A549 (cell line): ENCODE measurements at regions not wholly inside any gene's neighbourhood (a gene's known extent, or its start where the extent isn't known, plus 50 kb on each side); places are given as distances from the start of the nearest gene placed in this dataset.

Experiments used
- ATAC-seq, 2 experiments: fragments of 200-7000 bp in 1 of 2; fragments of >200 bp in 1 of 2; cut with Nextera tagmentation in 1 of 2; cut with Tn5 transposase in 1 of 2; 3 replicates each; pipeline versions ENCODE4 v1.8.0 to v1.9.1; 2018 to 2020; ENCODE audit warnings: mild to moderate bottlenecking in 1 of 2, moderate library complexity in 1 of 2
- CTCF ChIA-PET: fragments of 300-600 bp; sonication (Branson Sonifier 250); formaldehyde crosslinking; extraction: SDS; loops from one replicate; lab custom pipeline; 2021; ENCODE audit warnings: antibody characterized with exemption, inconsistent platforms; lab: Yijun Ruan, JAX
- POLR2A ChIA-PET: fragments of 350-600 bp; formaldehyde crosslinking; extraction: SDS; loops from one replicate; lab custom pipeline; 2021; ENCODE audit warnings: antibody characterized with exemption, inconsistent platforms; lab: Yijun Ruan, JAX
- DNase-seq, 2 experiments: peaks; one replicate each; pipeline versions ENCODE4 v3.0.0 to v3.0.0-alpha.2; 2011 to 2016; ENCODE audit warnings: low read depth in 1 of 2, low spot score in 1 of 2
- FAIRE-seq: peaks from 2 replicates; lab custom pipeline; 2011; peaks lifted over from hg19 to GRCh38; lab: Jason Lieb, UNC
- H3K27ac ChIP-seq, 2 experiments: fragments of >200 bp; sonication (Bioruptor Twin); formaldehyde crosslinking; 3 replicates each; pipeline ENCODE4 v1.5.1; 2016 to 2017
- H3K4me1 ChIP-seq: fragments of >200 bp; sonication (Bioruptor Twin); formaldehyde crosslinking; 3 replicates; pipeline ENCODE4 v1.6.1; 2016
- H3K4me2 ChIP-seq: fragments of >200 bp; sonication (Bioruptor Twin); formaldehyde crosslinking; 3 replicates; pipeline ENCODE4 v1.6.1; 2016
- H3K4me3 ChIP-seq: fragments of >200 bp; sonication (Bioruptor Twin); formaldehyde crosslinking; 3 replicates; pipeline ENCODE4 v1.5.1; 2016
- H3K9me3 ChIP-seq: fragments of >200 bp; sonication (Bioruptor Twin); formaldehyde crosslinking; 3 replicates; pipeline ENCODE4 v1.6.1; 2016
- ATOH8 ChIP-seq: fragments of 250-450 bp; sonication (Bioruptor Pico); IDR thresholded peaks from 2 replicates; pipeline ENCODE4 v1.5.0; 2020; ENCODE audit warnings: low read depth, mild to moderate bottlenecking, moderate library complexity
- BCL3 ChIP-seq: fragments of >200 bp; sonication (Bioruptor Twin); formaldehyde crosslinking; IDR thresholded peaks from 3 replicates; pipeline ENCODE4 v1.6.1; 2016
- BHLHE40 ChIP-seq: IDR thresholded peaks from 2 replicates; pipeline ENCODE4 v1.6.1; 2012; ENCODE audit warnings: low read depth, low read length, inconsistent platforms
- CBX2 ChIP-seq: fragments of 200-600 bp; sonication (generic); IDR thresholded peaks from 2 replicates; pipeline ENCODE4 v1.6.1; 2016; ENCODE audit warnings: low read depth, mild to moderate bottlenecking, borderline replicate concordance
- CBX8 ChIP-seq: fragments of 200-600 bp; sonication (generic); IDR thresholded peaks from 2 replicates; pipeline ENCODE4 v1.6.1; 2016
- CEBPB ChIP-seq, 2 experiments: fragments of >200 bp in 1 of 2; sonication (Bioruptor Twin) in 1 of 2; formaldehyde crosslinking in 1 of 2; IDR thresholded peaks; 2 replicates each; pipeline ENCODE4 v1.6.1; 2012 to 2016
- CHD2 ChIP-seq: fragments of 150-350 bp; IDR thresholded peaks from 2 replicates; pipeline ENCODE4 v1.6.1; 2014; ENCODE audit warnings: low read length; ENCODE audit not compliant: partially characterized antibody
- CHD4 ChIP-seq: fragments of 200-600 bp; sonication (generic); IDR thresholded peaks from 2 replicates; pipeline ENCODE4 v1.6.1; 2016; ENCODE audit warnings: antibody characterized with exemption, mild to moderate bottlenecking, borderline replicate concordance
- CTCF ChIP-seq: fragments of >200 bp; sonication (Bioruptor Twin); formaldehyde crosslinking; IDR thresholded peaks from 3 replicates; pipeline ENCODE4 v1.5.1; 2016
- EHF ChIP-seq: fragments of 250-450 bp; sonication (Bioruptor Pico); IDR thresholded peaks from 2 replicates; pipeline ENCODE4 v1.5.0; 2020; ENCODE audit warnings: mild to moderate bottlenecking
- EP300 ChIP-seq, 2 experiments: fragments of >200 bp; sonication (Bioruptor Twin); formaldehyde crosslinking; IDR thresholded peaks; 2 replicates in 1 of 2; 3 replicates in 1 of 2; pipeline ENCODE4 v1.6.1; 2016 to 2017
- FOSL2 ChIP-seq, 2 experiments: fragments of 450-650 bp in 1 of 2; fragments of >200 bp in 1 of 2; sonication (Bioruptor Twin) in 1 of 2; formaldehyde crosslinking; IDR thresholded peaks; 2 replicates each; pipeline versions ENCODE4 v1.5.0 to v1.6.1; 2016 to 2020; ENCODE audit warnings: mild to moderate bottlenecking in 1 of 2, moderate library complexity in 1 of 2
- FOXS1 ChIP-seq: fragments of 250-450 bp; sonication (Bioruptor Pico); IDR thresholded peaks from 2 replicates; pipeline ENCODE4 v1.5.0; 2020; ENCODE audit warnings: mild to moderate bottlenecking, moderate library complexity
- GATA3 ChIP-seq: IDR thresholded peaks from 2 replicates; pipeline ENCODE4 v1.6.1; 2012; ENCODE audit warnings: borderline replicate concordance
- HEYL ChIP-seq: fragments of 250-450 bp; sonication (Bioruptor Pico); IDR thresholded peaks from 2 replicates; pipeline ENCODE4 v1.8.0; 2021; ENCODE audit warnings: mild to moderate bottlenecking, moderate library complexity
- HMGXB4 ChIP-seq: fragments of 250-450 bp; sonication (Bioruptor Pico); IDR thresholded peaks from 2 replicates; pipeline ENCODE4 v1.5.0; 2021; ENCODE audit warnings: mild to moderate bottlenecking, moderate library complexity, borderline replicate concordance
- HOXA7 ChIP-seq: fragments of 250-450 bp; sonication (Bioruptor Pico); IDR thresholded peaks from 2 replicates; pipeline ENCODE4 v1.5.0; 2020; ENCODE audit warnings: mild to moderate bottlenecking, moderate library complexity
- JUN ChIP-seq, 2 experiments: fragments of >200 bp; sonication (Bioruptor Twin); formaldehyde crosslinking; IDR thresholded peaks; 2 replicates in 1 of 2; 3 replicates in 1 of 2; pipeline ENCODE4 v1.6.1; 2016 to 2017
- JUNB ChIP-seq: fragments of >200 bp; sonication (Bioruptor Twin); formaldehyde crosslinking; IDR thresholded peaks from 2 replicates; pipeline ENCODE4 v1.6.1; 2016
- KDM1A ChIP-seq: fragments of 200-600 bp; sonication (generic); IDR thresholded peaks from 2 replicates; pipeline ENCODE4 v1.6.1; 2016; ENCODE audit warnings: low read depth, mild to moderate bottlenecking
- KDM5A ChIP-seq: fragments of 200-600 bp; sonication (generic); IDR thresholded peaks from 2 replicates; pipeline ENCODE4 v1.6.1; 2016; ENCODE audit warnings: antibody characterized with exemption, mild to moderate bottlenecking
- MAX ChIP-seq: IDR thresholded peaks from 2 replicates; pipeline ENCODE4 v1.6.1; 2012
- NR3C1 ChIP-seq: fragments of >200 bp; sonication (Bioruptor Twin); formaldehyde crosslinking; IDR thresholded peaks from 3 replicates; pipeline ENCODE4 v1.6.1; 2017
- PBX3 ChIP-seq: IDR thresholded peaks from 2 replicates; pipeline ENCODE4 v1.6.1; 2012
- POLR2AphosphoS2 ChIP-seq: conservative IDR thresholded peaks from 2 replicates; pipeline ENCODE4 v1.6.1; 2012; ENCODE audit warnings: low read length, improper control_type of control experiment, inconsistent platforms
- RCOR1 ChIP-seq: fragments of 150-350 bp; IDR thresholded peaks from 2 replicates; pipeline ENCODE4 v1.6.1; 2014; ENCODE audit warnings: antibody characterized with exemption, low read length, low read depth
- RFX5 ChIP-seq: fragments of 450-650 bp; IDR thresholded peaks from 2 replicates; pipeline ENCODE4 v1.7.1; 2014; ENCODE audit warnings: antibody characterized with exemption, mild to moderate bottlenecking, moderate library complexity
- TP53 ChIP-seq: fragments of 250-450 bp; sonication (Bioruptor Pico); IDR thresholded peaks from 2 replicates; pipeline ENCODE4 v1.5.0; 2021; ENCODE audit warnings: mild to moderate bottlenecking, moderate library complexity
- USF2 ChIP-seq: fragments of 450-650 bp; IDR thresholded peaks from 2 replicates; pipeline ENCODE4 v1.6.1; 2014; ENCODE audit warnings: antibody characterized with exemption
- ZC3H11A ChIP-seq: fragments of 450-650 bp; IDR thresholded peaks from 2 replicates; pipeline ENCODE4 v1.6.1; 2014; ENCODE audit warnings: antibody characterized with exemption, mild to moderate bottlenecking
- ZFP36 ChIP-seq: fragments of 450-650 bp; IDR thresholded peaks from 2 replicates; pipeline ENCODE4 v1.6.1; 2014; ENCODE audit warnings: borderline replicate concordance; ENCODE audit not compliant: partially characterized antibody
- ZNF302 ChIP-seq: fragments of 250-450 bp; sonication (Bioruptor Pico); IDR thresholded peaks from 2 replicates; pipeline ENCODE4 v1.9.0; 2021; ENCODE audit warnings: inconsistent platforms, mild to moderate bottlenecking, moderate library complexity
- ZSCAN20 ChIP-seq: fragments of 250-450 bp; sonication (Bioruptor Pico); IDR thresholded peaks from 2 replicates; pipeline ENCODE4 v1.8.0; 2022; ENCODE audit warnings: mild to moderate bottlenecking, moderate library complexity
- WGBS: methylation state at CpG from one replicate; pipeline ENCODE4 v1.1.6; 2017; ENCODE audit errors: missing lambda C conversion rate; 5-methylcytosine and 5-hydroxymethylcytosine counted together

- DNase-seq, result no peak
- WGBS, result 16% methylated on average over 3 of the region's 3 CpGs
- FAIRE-seq, result no peak
- POLR2A ChIA-PET, result no interaction called here
- no peaks in the 10 kb centered on the region for H3K9me3 ChIP-seq
- ATAC-seq, result no peak
- H3K4me3 ChIP-seq, result no peak overlapping the region
- H3K27ac ChIP-seq, result no peak overlapping the region
- peaks cover 9% of the 10 kb centered on the region for H3K4me1 ChIP-seq
- peak overlapping the region; percentile 47 for H3K4me2 ChIP-seq
- CTCF ChIA-PET, result no interaction called here
- TF ChIP-seq RFX5 (no peak), JUN (IDR thresholded peaks at IDR 0.05) (no peak), KDM1A (no peak), NR3C1 (no peak), CTCF (no peak), HMGXB4 (CRISPR knock-in tag) (no peak), ZNF302 (no peak), FOXS1 (CRISPR knock-in tag) (no peak), POLR2AphosphoS2 (no peak), KDM5A (no peak), CHD2 (no peak), CHD4 (no peak), ZFP36 (no peak), GATA3 (no peak), ATOH8 (CRISPR knock-in tag) (no peak), BCL3 (no peak), CBX8 (no peak), EP300 (IDR thresholded peaks at IDR 0.05) (no peak), TP53 (CRISPR knock-in tag) (no peak), BHLHE40 (no peak)
Observed at GRCh38 chr5:27511061-27511460, 472.7 kb upstream of the CDH9 start.

GRCh38 chr5:27503813-27504212 lies 465.4 kb upstream of the CDH9 start:
- no peak overlapping the region for H3K27ac ChIP-seq
- TF ChIP-seq CBX2 (no peak), RCOR1 (no peak), CHD2 (no peak), PBX3 (no peak), ZSCAN20 (CRISPR knock-in tag) (no peak), CEBPB (IDR thresholded peaks at IDR 0.05) (no peak), HEYL (no peak), HOXA7 (CRISPR knock-in tag) (no peak), EHF (CRISPR knock-in tag) (no peak), FOSL2 (IDR thresholded peaks at IDR 0.05) (no peak), FOSL2 (CRISPR knock-in tag; IDR thresholded peaks at IDR 0.05) (no peak), MAX (no peak), JUNB (no peak), USF2 (no peak), ZC3H11A (no peak)
- no peaks in the 10 kb centered on the region for H3K4me1 ChIP-seq
- POLR2A ChIA-PET, result no interaction called here
- DNase-seq (no peak), FAIRE-seq (no peak), ATAC-seq (no peak)
- H3K4me3 ChIP-seq, result no peak overlapping the region
- CTCF ChIA-PET, result no interaction called here
- H3K9me3 ChIP-seq, result no peaks in the 10 kb centered on the region
- no peak overlapping the region for H3K4me2 ChIP-seq
- 29% methylated on average over 3 of the region's 3 CpGs for WGBS
